Breast epithelium (tissue), 3 donors: ENCODE measurements at regions not wholly inside any gene's neighbourhood (a gene's known extent, or its start where the extent isn't known, plus 50 kb on each side); places are given as distances from the start of the nearest gene placed in this dataset.

Experiments used
- POLR2A ChIP-seq: fragments of 450-650 bp; IDR thresholded peaks from one replicate; pipeline ENCODE4 v1.6.1; 2016; ENCODE audit warnings: antibody characterized with exemption, mild to moderate bottlenecking, moderate library complexity
- POLR2AphosphoS5 ChIP-seq, 3 donors: sonication (generic); formaldehyde crosslinking; IDR thresholded peaks; one replicate each; pipeline ENCODE4 v1.6.1; 2017; ENCODE audit warnings: antibody characterized with exemption in 3 of 3
- TF ChIP-seq, protein P1 (sequence below), 3 donors: fragments of 450-650 bp; IDR thresholded peaks; one replicate each; pipeline ENCODE4 v1.5.1; 2016 to 2017; ENCODE audit warnings: antibody characterized with exemption in 3 of 3, mild to moderate bottlenecking in 3 of 3, moderate library complexity in 3 of 3

DNA sequence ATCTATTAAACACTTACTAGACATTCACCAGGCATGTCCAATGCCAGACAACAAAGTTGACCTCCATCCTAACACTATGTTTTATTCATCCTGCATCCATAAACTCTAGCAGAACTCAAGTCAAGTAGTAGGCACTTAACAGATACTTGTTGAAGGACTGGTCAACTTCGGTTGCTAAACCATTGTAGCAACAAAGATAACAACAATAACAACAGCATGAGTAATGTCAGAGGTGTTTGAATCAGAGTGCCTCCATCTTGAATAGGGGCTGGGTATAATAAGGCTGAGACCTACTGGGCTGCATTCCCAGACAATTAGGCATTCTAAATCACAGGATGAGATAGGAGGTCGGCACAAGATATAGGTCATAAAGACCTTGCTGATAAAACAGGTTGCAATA, 180.5 kb upstream of the ZNF462 start:
- TF ChIP-seq POLR2A = no peak
- TF ChIP-seq, protein P1, sequence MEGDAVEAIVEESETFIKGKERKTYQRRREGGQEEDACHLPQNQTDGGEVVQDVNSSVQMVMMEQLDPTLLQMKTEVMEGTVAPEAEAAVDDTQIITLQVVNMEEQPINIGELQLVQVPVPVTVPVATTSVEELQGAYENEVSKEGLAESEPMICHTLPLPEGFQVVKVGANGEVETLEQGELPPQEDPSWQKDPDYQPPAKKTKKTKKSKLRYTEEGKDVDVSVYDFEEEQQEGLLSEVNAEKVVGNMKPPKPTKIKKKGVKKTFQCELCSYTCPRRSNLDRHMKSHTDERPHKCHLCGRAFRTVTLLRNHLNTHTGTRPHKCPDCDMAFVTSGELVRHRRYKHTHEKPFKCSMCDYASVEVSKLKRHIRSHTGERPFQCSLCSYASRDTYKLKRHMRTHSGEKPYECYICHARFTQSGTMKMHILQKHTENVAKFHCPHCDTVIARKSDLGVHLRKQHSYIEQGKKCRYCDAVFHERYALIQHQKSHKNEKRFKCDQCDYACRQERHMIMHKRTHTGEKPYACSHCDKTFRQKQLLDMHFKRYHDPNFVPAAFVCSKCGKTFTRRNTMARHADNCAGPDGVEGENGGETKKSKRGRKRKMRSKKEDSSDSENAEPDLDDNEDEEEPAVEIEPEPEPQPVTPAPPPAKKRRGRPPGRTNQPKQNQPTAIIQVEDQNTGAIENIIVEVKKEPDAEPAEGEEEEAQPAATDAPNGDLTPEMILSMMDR (IDR thresholded peaks at IDR 0.05) = no peak
- TF ChIP-seq POLR2AphosphoS5 (IDR thresholded peaks at IDR 0.05) = no peak
